H1 (cell line): ENCODE measurements at regions not wholly inside any gene's neighbourhood (a gene's known extent, or its start where the extent isn't known, plus 50 kb on each side); places are given as distances from the start of the nearest gene placed in this dataset.

Experiments
- ATF3 ChIP-seq: IDR thresholded peaks from 2 replicates; pipeline ENCODE4 v1.6.1; 2011; ENCODE audit warnings: low read depth, mild to moderate bottlenecking, low read length; ENCODE audit not compliant: insufficient read depth
- EP300 ChIP-seq, 2 experiments: IDR thresholded peaks; 1 replicate in 1 of 2; 2 replicates in 1 of 2; pipeline ENCODE4 v1.6.1; 2011 to 2012; ENCODE audit warnings: low read depth in 2 of 2, low read length in 2 of 2, mild to moderate bottlenecking in 2 of 2, borderline replicate concordance in 1 of 2, inconsistent platforms in 1 of 2, moderate library complexity in 1 of 2
- HDAC2 ChIP-seq, 2 experiments: fragments of 300-600 bp in 1 of 2; sonication (generic) in 1 of 2; IDR thresholded peaks; 2 replicates each; pipeline ENCODE4 v1.6.1; 2011 to 2012; ENCODE audit warnings: low read depth in 2 of 2, low read length in 2 of 2, mild to moderate bottlenecking in 2 of 2, moderate library complexity in 2 of 2, borderline replicate concordance in 1 of 2, inconsistent platforms in 1 of 2
- MAX ChIP-seq: IDR thresholded peaks from 2 replicates; pipeline ENCODE4 v1.6.1; 2012; ENCODE audit warnings: inconsistent platforms
- NANOG ChIP-seq: IDR thresholded peaks from 2 replicates; pipeline ENCODE4 v1.6.1; 2011; ENCODE audit warnings: low read length, low read depth, mild to moderate bottlenecking, inconsistent platforms; ENCODE audit not compliant: insufficient read depth, poor library complexity, severe bottlenecking
- TBP ChIP-seq: IDR thresholded peaks from 2 replicates; pipeline ENCODE4 v1.6.1; 2011; ENCODE audit warnings: low read depth, low read length, improper control_type of control experiment
- ZNF274 ChIP-seq: IDR thresholded peaks from 2 replicates; pipeline ENCODE4 v1.7.0; 2012; ENCODE audit warnings: low read length, borderline replicate concordance; ENCODE audit errors: extremely low read depth

- TF ChIP-seq TBP: no peak
- no peak for TF ChIP-seq ZNF274
- no peak for TF ChIP-seq MAX
- no peak for TF ChIP-seq ATF3
- TF ChIP-seq NANOG: no peak
- TF ChIP-seq EP300 (IDR thresholded peaks at IDR 0.05; ENCODE audit: borderline replicate concordance in 1 of 2, low read depth in 2 of 2, low read length in 2 of 2): no peak
- TF ChIP-seq HDAC2 (IDR thresholded peaks at IDR 0.05; ENCODE audit: borderline replicate concordance in 1 of 2, low read depth in 2 of 2, low read length in 2 of 2): no peak
These were observed 530.2 kb downstream of the SOX2 start (continued) for GRCh38 chr3:182241766-182242488.
